ENCODE measurements at regions not wholly inside any gene's neighbourhood (a gene's known extent, or its start where the extent isn't known, plus 50 kb on each side); places are given as distances from the start of the nearest gene placed in this dataset.

GRCh38 chr3:72681598-72681997 lies 166.6 kb downstream of the SHQ1 start:
- no peak for TF ChIP-seq CTCF (IDR thresholded peaks at IDR 0.05; ENCODE audit: control extremely low read depth, extremely low read depth)
- no peaks in the 10 kb centered on the region for H3K36me3 ChIP-seq (ENCODE audit: control insufficient read depth in 4 of 4, insufficient read depth in 4 of 4, low read length in 4 of 4)
- H3K4me3 ChIP-seq: no peak overlapping the region
- no peak overlapping the region for H3K9ac ChIP-seq (ENCODE audit: insufficient read depth in 1 of 2, low read length in 2 of 2)
- peaks cover 0 to 2% (median 0%) of the 10 kb centered on the region in 5 donors for H3K4me1 ChIP-seq (ENCODE audit: control insufficient read depth in 5 of 5, insufficient read depth in 5 of 5, low read length in 5 of 5)
- H3K9me3 ChIP-seq (ENCODE audit: control insufficient read depth in 4 of 4, insufficient read depth in 3 of 4, low read length in 3 of 4): peaks cover 0 to 2% (median 0%) of the 10 kb centered on the region in 4 donors
- ATAC-seq (ENCODE audit: insufficient read depth, low FRiP score) (no peak), DNase-seq (no peak)
- H3K27ac ChIP-seq (ENCODE audit: low read depth in 1 of 2, low read length in 1 of 2): no peak overlapping the region
- H3K27me3 ChIP-seq (ENCODE audit: control insufficient read depth in 3 of 3, insufficient read depth in 3 of 3, low read length in 2 of 3): no peaks in the 10 kb centered on the region
- 94 to 99% methylated on average over 6 of the region's 6 CpGs for WGBS, 2 donors

- 84% methylated on average over 4 of the region's 4 CpGs for WGBS, 2 donors
- no peak for TF ChIP-seq CTCF (IDR thresholded peaks at IDR 0.05; ENCODE audit: control extremely low read depth, extremely low read depth)
- Histone ChIP-seq H3K27me3 (ENCODE audit: control insufficient read depth in 3 of 3, insufficient read depth in 3 of 3, low read length in 2 of 3) (no peaks in the 10 kb centered on the region), H3K27ac (ENCODE audit: low read depth in 1 of 2, low read length in 1 of 2) (no peak overlapping the region), H3K4me1 (ENCODE audit: control insufficient read depth in 5 of 5, insufficient read depth in 5 of 5, low read length in 5 of 5) (peaks cover 0 to 2% (median 0%) of the 10 kb centered on the region in 5 donors), H3K9ac (ENCODE audit: insufficient read depth in 1 of 2, low read length in 2 of 2) (no peak overlapping the region), H3K4me3 (no peak overlapping the region), H3K36me3 (ENCODE audit: control insufficient read depth in 4 of 4, insufficient read depth in 4 of 4, low read length in 4 of 4) (no peaks in the 10 kb centered on the region), H3K9me3 (ENCODE audit: control insufficient read depth in 4 of 4, insufficient read depth in 3 of 4, low read length in 3 of 4) (peaks cover 0 to 2% (median 0%) of the 10 kb centered on the region in 4 donors)
- DNase-seq (no peak), ATAC-seq (ENCODE audit: insufficient read depth, low FRiP score) (no peak)
Observed at GRCh38 chr3:72680766-72681165, 167.5 kb downstream of the SHQ1 start.

- peaks cover 0 to 2% (median 0%) of the 10 kb centered on the region in 5 donors for H3K4me1 ChIP-seq (ENCODE audit: control insufficient read depth in 5 of 5, insufficient read depth in 5 of 5, low read length in 5 of 5)
- H3K9me3 ChIP-seq (ENCODE audit: control insufficient read depth in 4 of 4, insufficient read depth in 3 of 4, low read length in 3 of 4): peaks cover 0 to 3% (median 1%) of the 10 kb centered on the region in 4 donors
- H3K4me3 ChIP-seq: no peak overlapping the region
- no peaks in the 10 kb centered on the region for H3K36me3 ChIP-seq (ENCODE audit: control insufficient read depth in 4 of 4, insufficient read depth in 4 of 4, low read length in 4 of 4)
- H3K27ac ChIP-seq (ENCODE audit: low read depth in 1 of 2, low read length in 1 of 2): no peak overlapping the region
- 64 to 79% methylated on average over 6 of the region's 6 CpGs for WGBS, 2 donors
- no peak for ATAC-seq (ENCODE audit: insufficient read depth, low FRiP score)
- no peaks in the 10 kb centered on the region for H3K27me3 ChIP-seq (ENCODE audit: control insufficient read depth in 3 of 3, insufficient read depth in 3 of 3, low read length in 2 of 3)
- DNase-seq: peak; percentile 40 to 60 (median 50)
- no peak overlapping the region for H3K9ac ChIP-seq (ENCODE audit: insufficient read depth in 1 of 2, low read length in 2 of 2)
- TF ChIP-seq CTCF (IDR thresholded peaks at IDR 0.05; ENCODE audit: control extremely low read depth, extremely low read depth): no peak
Observed at GRCh38 chr3:72679540-72680198, 168.6 kb downstream of the SHQ1 start.

- no peaks in the 10 kb centered on the region for H3K36me3 ChIP-seq (ENCODE audit: control insufficient read depth in 4 of 4, insufficient read depth in 4 of 4, low read length in 4 of 4)
- H3K4me1 ChIP-seq (ENCODE audit: control insufficient read depth in 5 of 5, insufficient read depth in 5 of 5, low read length in 5 of 5): peaks cover 0 to 2% (median 0%) of the 10 kb centered on the region in 5 donors
- DNase-seq (peak in 2 of 3 donors; percentile 15 to 32), ATAC-seq (ENCODE audit: insufficient read depth, low FRiP score) (no peak)
- no peak for TF ChIP-seq CTCF (IDR thresholded peaks at IDR 0.05; ENCODE audit: control extremely low read depth, extremely low read depth)
- H3K27ac ChIP-seq (ENCODE audit: low read depth in 1 of 2, low read length in 1 of 2): no peak overlapping the region
- H3K4me3 ChIP-seq: no peak overlapping the region
- 86 to 90% methylated on average over 6 of the region's 6 CpGs for WGBS, 2 donors
- H3K9me3 ChIP-seq (ENCODE audit: control insufficient read depth in 4 of 4, insufficient read depth in 3 of 4, low read length in 3 of 4): peaks cover 0 to 3% (median 1%) of the 10 kb centered on the region in 4 donors
- no peaks in the 10 kb centered on the region for H3K27me3 ChIP-seq (ENCODE audit: control insufficient read depth in 3 of 3, insufficient read depth in 3 of 3, low read length in 2 of 3)
- H3K9ac ChIP-seq (ENCODE audit: insufficient read depth in 1 of 2, low read length in 2 of 2): no peak overlapping the region
Observed at GRCh38 chr3:72678867-72679266, 169.4 kb downstream of the SHQ1 start.
